Esophagus muscularis mucosa (tissue), 4 donors: ENCODE measurements at regions not wholly inside any gene's neighbourhood (a gene's known extent, or its start where the extent isn't known, plus 50 kb on each side); places are given as distances from the start of the nearest gene placed in this dataset.

ENCODE experiments used
- CTCF ChIP-seq, 3 experiments: fragments of 200-600 bp in 2 of 3; fragments of 450-650 bp in 1 of 3; sonication (generic) in 2 of 3; IDR thresholded peaks; one replicate each; pipeline ENCODE4 v1.5.1; 2017 to 2019; ENCODE audit warnings: antibody characterized with exemption in 3 of 3, mild to moderate bottlenecking in 2 of 3, moderate library complexity in 1 of 3
- EP300 ChIP-seq: sonication (generic); formaldehyde crosslinking; IDR thresholded peaks from one replicate; pipeline ENCODE4 v1.6.1; 2017; ENCODE audit warnings: antibody characterized with exemption
- POLR2A ChIP-seq: fragments of 450-650 bp; IDR thresholded peaks from one replicate; pipeline ENCODE4 v1.6.1; 2017; ENCODE audit warnings: antibody characterized with exemption, moderate library complexity, mild to moderate bottlenecking, low read depth
- POLR2AphosphoS5 ChIP-seq, 2 donors: sonication (generic); formaldehyde crosslinking; IDR thresholded peaks; one replicate each; pipeline ENCODE4 v1.6.1; 2017; ENCODE audit warnings: antibody characterized with exemption in 2 of 2

GRCh38 chr15:66959875-66960274, 105.5 kb upstream of the SMAD3 start:
- TF ChIP-seq POLR2A, result no peak
- TF ChIP-seq CTCF (IDR thresholded peaks at IDR 0.05), result no peak
- TF ChIP-seq POLR2AphosphoS5 (IDR thresholded peaks at IDR 0.05), result no peak
- no peak for TF ChIP-seq EP300
